IPS-18a (cell line): ENCODE measurements at regions not wholly inside any gene's neighbourhood (a gene's known extent, or its start where the extent isn't known, plus 50 kb on each side); places are given as distances from the start of the nearest gene placed in this dataset.

Source experiments
- H3K27ac ChIP-seq: one replicate; pipeline ENCODE4 v1.5.1; 2013; ENCODE audit warnings: low read length
- H3K27me3 ChIP-seq: one replicate; pipeline ENCODE4 v1.6.1; 2013; ENCODE audit warnings: mild to moderate bottlenecking, low read length; ENCODE audit not compliant: control insufficient read depth, insufficient read depth
- H3K36me3 ChIP-seq: one replicate; pipeline ENCODE4 v1.6.1; 2013; ENCODE audit warnings: low read depth, low read length; ENCODE audit not compliant: control insufficient read depth
- H3K4me1 ChIP-seq: one replicate; pipeline ENCODE4 v1.6.1; 2013; ENCODE audit warnings: low read depth, low read length; ENCODE audit not compliant: control insufficient read depth
- H3K4me3 ChIP-seq: one replicate; pipeline ENCODE4 v1.5.1; 2013; ENCODE audit warnings: low read length
- H3K9ac ChIP-seq: one replicate; pipeline ENCODE4 v1.6.1; 2013; ENCODE audit warnings: mild to moderate bottlenecking, low read length, moderate library complexity
- H3K9me3 ChIP-seq: one replicate; pipeline ENCODE4 v1.6.1; 2013; ENCODE audit warnings: low read depth, low read length; ENCODE audit not compliant: control insufficient read depth

GRCh38 chr5:142472306-142472951 lies 147.6 kb upstream of the SPRY4 start:
- Histone ChIP-seq H3K4me3 (no peak overlapping the region), H3K9ac (no peak overlapping the region), H3K27ac (no peak overlapping the region), H3K36me3 (no peaks in the 10 kb centered on the region), H3K4me1 (peaks cover 26% of the 10 kb centered on the region), H3K9me3 (no peaks in the 10 kb centered on the region), H3K27me3 (no peaks in the 10 kb centered on the region)

GRCh38 chr5:142466195-142466971 lies 141.6 kb upstream of the SPRY4 start:
- H3K9ac ChIP-seq, result no peak overlapping the region
- no peaks in the 10 kb centered on the region for H3K9me3 ChIP-seq
- H3K4me3 ChIP-seq, result no peak overlapping the region
- no peaks in the 10 kb centered on the region for H3K4me1 ChIP-seq
- H3K27ac ChIP-seq, result no peak overlapping the region
- no peaks in the 10 kb centered on the region for H3K36me3 ChIP-seq
- H3K27me3 ChIP-seq, result no peaks in the 10 kb centered on the region

DNA sequence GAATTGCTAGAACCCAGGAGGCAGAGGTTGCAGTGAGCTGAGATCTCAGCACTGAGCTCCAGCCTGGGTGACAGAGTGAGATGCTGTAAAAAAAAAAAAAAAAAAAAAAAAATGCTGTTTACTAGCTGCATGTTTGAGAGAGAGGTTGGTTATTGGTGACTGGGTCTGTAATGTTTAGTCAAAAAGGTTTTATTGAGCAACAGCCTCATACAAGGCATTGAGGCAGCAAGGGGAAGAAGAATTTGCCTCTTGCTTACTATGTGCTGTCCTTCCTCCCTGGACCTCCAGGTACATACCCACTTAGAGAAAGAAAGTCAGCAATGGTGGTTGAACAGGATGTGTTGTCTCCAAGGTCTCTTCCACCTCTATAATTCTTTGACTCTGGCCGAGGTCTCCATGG lies 140.7 kb upstream of the SPRY4 start:
- no peak overlapping the region for H3K27ac ChIP-seq

GRCh38 chr5:142463904-142464303 lies 139.1 kb upstream of the SPRY4 start:
- H3K4me3 ChIP-seq, result no peak overlapping the region
- H3K27me3 ChIP-seq, result no peaks in the 10 kb centered on the region
- H3K36me3 ChIP-seq, result no peaks in the 10 kb centered on the region
- no peaks in the 10 kb centered on the region for H3K9me3 ChIP-seq
- H3K9ac ChIP-seq, result no peak overlapping the region
- H3K4me1 ChIP-seq, result no peaks in the 10 kb centered on the region
- H3K27ac ChIP-seq, result no peak overlapping the region

More for the DNA sequence above, 140.7 kb upstream of the SPRY4 start:
- no peaks in the 10 kb centered on the region for H3K4me1 ChIP-seq
- H3K9ac ChIP-seq, result no peak overlapping the region
- no peaks in the 10 kb centered on the region for H3K36me3 ChIP-seq
- H3K27me3 ChIP-seq, result no peaks in the 10 kb centered on the region
- no peak overlapping the region for H3K4me3 ChIP-seq
- H3K9me3 ChIP-seq, result no peaks in the 10 kb centered on the region

- Histone ChIP-seq H3K27ac (no peak overlapping the region), H3K9ac (no peak overlapping the region), H3K4me1 (no peaks in the 10 kb centered on the region), H3K36me3 (no peaks in the 10 kb centered on the region), H3K9me3 (no peaks in the 10 kb centered on the region), H3K4me3 (no peak overlapping the region), H3K27me3 (no peaks in the 10 kb centered on the region)
Measured at GRCh38 chr5:142461028-142461590, 136.3 kb upstream of the SPRY4 start.

GRCh38 chr5:142459209-142459608 lies 134.4 kb upstream of the SPRY4 start:
- Histone ChIP-seq H3K36me3 (no peaks in the 10 kb centered on the region), H3K4me3 (no peak overlapping the region), H3K9me3 (no peaks in the 10 kb centered on the region), H3K27ac (no peak overlapping the region), H3K4me1 (no peaks in the 10 kb centered on the region), H3K9ac (no peak overlapping the region), H3K27me3 (no peaks in the 10 kb centered on the region)

DNA sequence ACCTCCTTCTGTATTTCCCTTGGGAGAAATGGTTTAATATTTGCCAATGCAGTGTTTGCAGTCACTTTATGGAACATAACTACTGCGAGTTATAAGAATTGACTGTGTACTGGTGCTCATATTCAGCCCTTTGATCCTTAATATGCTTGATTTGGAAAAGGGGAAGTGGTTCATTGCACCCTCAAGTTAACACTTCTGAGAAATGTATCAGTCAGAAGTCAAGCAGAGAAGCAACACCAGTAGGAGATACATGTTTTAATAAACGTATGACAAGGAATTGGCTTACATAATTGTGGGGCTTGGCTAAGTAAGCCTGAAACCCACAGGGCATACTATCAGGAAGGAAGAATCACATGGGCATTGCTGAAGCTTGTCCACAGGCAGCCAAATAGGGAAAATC lies 131.0 kb upstream of the SPRY4 start:
- Histone ChIP-seq H3K27ac (no peak overlapping the region), H3K4me3 (no peak overlapping the region), H3K36me3 (no peaks in the 10 kb centered on the region), H3K4me1 (no peaks in the 10 kb centered on the region), H3K9ac (no peak overlapping the region), H3K27me3 (no peaks in the 10 kb centered on the region), H3K9me3 (no peaks in the 10 kb centered on the region)

DNA sequence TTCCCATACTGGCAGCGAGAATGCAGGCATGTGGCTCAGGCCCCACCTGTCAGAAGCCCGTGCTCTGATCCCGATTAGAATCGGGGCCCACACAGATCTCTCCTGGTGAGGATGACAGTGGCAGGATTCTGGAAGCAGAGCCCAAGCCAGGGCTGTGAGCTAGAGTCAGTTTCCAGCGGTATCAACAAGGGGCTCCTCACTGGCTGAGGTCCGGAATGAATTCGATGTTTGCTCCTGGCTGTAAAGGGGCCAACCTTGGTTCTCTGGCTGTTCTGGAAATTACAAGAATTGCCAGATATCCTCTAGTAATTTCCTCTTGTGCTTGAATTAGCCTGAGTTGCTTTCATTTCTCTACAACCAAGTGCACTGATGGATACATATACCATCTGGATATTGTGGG lies 129.1 kb upstream of the SPRY4 start:
- no peak overlapping the region for H3K27ac ChIP-seq
- no peaks in the 10 kb centered on the region for H3K36me3 ChIP-seq
- H3K27me3 ChIP-seq, result no peaks in the 10 kb centered on the region
- no peaks in the 10 kb centered on the region for H3K4me1 ChIP-seq
- H3K9ac ChIP-seq, result no peak overlapping the region
- H3K4me3 ChIP-seq, result no peak overlapping the region
- no peaks in the 10 kb centered on the region for H3K9me3 ChIP-seq

- Histone ChIP-seq H3K9me3 (no peaks in the 10 kb centered on the region), H3K9ac (no peak overlapping the region), H3K36me3 (no peaks in the 10 kb centered on the region), H3K4me1 (no peaks in the 10 kb centered on the region), H3K27ac (no peak overlapping the region), H3K4me3 (no peak overlapping the region), H3K27me3 (no peaks in the 10 kb centered on the region)
Measured at GRCh38 chr5:142450419-142450818, 125.6 kb upstream of the SPRY4 start.

DNA sequence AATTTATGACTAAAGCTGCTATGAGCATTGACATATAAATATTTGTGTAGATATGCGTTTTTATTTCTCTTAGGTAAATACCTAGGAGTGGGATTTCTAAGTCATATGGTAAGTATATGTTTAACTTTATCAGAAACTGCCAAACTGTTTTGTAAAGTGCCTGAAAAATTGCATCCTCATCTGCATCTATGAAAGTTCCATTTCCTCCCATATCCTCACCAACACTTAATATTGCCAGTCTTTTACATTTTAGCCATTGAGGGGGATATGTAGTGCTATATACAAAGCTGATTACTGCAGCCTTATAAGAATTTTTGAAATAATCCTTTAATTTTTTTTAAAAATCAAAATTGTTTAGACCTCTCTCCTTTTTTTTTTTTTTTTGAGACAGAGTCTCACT lies 123.1 kb upstream of the SPRY4 start:
- Histone ChIP-seq H3K27me3 (no peaks in the 10 kb centered on the region), H3K4me1 (no peaks in the 10 kb centered on the region), H3K36me3 (no peaks in the 10 kb centered on the region), H3K9me3 (no peaks in the 10 kb centered on the region), H3K4me3 (no peak overlapping the region), H3K27ac (no peak overlapping the region), H3K9ac (no peak overlapping the region)

DNA sequence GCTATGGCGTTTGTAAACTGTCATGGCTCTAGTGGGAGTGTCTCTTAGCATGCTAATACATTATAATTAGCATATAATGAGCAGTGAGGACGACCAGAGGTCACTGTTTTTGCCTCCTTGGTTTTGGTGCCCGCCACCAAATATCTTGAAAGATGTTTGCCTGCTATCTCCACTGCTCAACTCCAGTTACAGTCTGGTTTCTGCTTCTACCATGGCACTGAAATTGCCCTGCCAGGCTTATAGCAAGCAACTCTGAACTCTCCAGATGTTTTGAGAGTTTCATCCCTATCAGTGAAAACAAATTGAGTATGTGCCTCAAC lies 122.1 kb upstream of the SPRY4 start:
- H3K9me3 ChIP-seq, result no peaks in the 10 kb centered on the region
- H3K36me3 ChIP-seq, result no peaks in the 10 kb centered on the region
- H3K27ac ChIP-seq, result no peak overlapping the region
- H3K4me1 ChIP-seq, result no peaks in the 10 kb centered on the region
- H3K4me3 ChIP-seq, result no peak overlapping the region
- no peaks in the 10 kb centered on the region for H3K27me3 ChIP-seq
- H3K9ac ChIP-seq, result no peak overlapping the region
